ENCODE measurements at regions not wholly inside any gene's neighbourhood (a gene's known extent, or its start where the extent isn't known, plus 50 kb on each side); places are given as distances from the start of the nearest gene placed in this dataset.
A peak's percentile ranks its signal among the peaks of the same experiment; 100 is the strongest.

DNA sequence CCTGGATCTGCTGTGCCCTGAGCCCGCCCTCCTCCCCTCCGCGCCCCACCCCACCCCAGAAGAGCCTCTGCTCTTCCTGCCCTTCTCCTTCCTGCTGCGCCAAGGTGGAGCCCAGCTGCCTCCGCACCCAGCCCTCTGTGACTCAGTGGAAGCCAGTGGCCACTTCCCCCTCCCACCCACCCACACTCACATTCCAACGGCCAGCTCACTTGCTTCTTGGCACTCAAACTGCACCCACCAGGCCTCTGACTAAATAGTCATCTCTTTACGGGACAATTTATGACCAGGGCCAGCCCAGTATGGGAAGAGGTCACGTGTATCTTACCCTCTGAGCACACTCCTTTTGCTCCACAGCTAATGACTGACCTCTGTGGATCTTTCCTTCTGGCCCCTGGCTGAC lies 150.4 kb upstream of the SLC1A4 start:
- no peak overlapping the region for H3K4me3 ChIP-seq (ENCODE audit: control insufficient read depth, low read depth, low read length)
- peak; percentile 98 for DNase-seq (ENCODE audit: low read depth)
- TF ChIP-seq, protein P1, sequence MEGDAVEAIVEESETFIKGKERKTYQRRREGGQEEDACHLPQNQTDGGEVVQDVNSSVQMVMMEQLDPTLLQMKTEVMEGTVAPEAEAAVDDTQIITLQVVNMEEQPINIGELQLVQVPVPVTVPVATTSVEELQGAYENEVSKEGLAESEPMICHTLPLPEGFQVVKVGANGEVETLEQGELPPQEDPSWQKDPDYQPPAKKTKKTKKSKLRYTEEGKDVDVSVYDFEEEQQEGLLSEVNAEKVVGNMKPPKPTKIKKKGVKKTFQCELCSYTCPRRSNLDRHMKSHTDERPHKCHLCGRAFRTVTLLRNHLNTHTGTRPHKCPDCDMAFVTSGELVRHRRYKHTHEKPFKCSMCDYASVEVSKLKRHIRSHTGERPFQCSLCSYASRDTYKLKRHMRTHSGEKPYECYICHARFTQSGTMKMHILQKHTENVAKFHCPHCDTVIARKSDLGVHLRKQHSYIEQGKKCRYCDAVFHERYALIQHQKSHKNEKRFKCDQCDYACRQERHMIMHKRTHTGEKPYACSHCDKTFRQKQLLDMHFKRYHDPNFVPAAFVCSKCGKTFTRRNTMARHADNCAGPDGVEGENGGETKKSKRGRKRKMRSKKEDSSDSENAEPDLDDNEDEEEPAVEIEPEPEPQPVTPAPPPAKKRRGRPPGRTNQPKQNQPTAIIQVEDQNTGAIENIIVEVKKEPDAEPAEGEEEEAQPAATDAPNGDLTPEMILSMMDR (conservative IDR thresholded peaks at IDR 0.05; ENCODE audit: control insufficient read depth, insufficient read depth, low read depth, low read length) = no peak

DNA sequence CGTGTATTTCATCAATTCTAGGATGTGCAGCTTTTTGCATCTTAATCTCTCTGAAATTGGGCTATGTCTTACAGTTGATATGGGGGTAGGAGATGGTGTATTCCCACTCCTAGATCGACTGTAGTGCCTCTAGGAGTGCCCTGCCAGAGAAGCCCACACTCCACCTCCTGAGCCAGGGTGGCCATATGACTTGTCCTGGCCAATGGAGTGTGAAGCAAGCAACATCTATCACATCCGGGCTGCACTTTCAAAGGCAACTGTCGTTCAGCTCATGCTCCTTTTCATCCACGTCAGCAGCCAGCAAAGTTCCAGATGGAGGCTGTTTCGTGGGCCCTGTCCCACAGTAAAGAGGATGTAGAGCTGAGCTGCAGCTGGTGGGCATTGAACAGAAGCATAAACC lies 149.4 kb upstream of the SLC1A4 start:
- TF ChIP-seq, protein P1 (conservative IDR thresholded peaks at IDR 0.05; ENCODE audit: control insufficient read depth, insufficient read depth, low read depth, low read length) = no peak
- no peak overlapping the region for H3K4me3 ChIP-seq (ENCODE audit: control insufficient read depth, low read depth, low read length)

DNA sequence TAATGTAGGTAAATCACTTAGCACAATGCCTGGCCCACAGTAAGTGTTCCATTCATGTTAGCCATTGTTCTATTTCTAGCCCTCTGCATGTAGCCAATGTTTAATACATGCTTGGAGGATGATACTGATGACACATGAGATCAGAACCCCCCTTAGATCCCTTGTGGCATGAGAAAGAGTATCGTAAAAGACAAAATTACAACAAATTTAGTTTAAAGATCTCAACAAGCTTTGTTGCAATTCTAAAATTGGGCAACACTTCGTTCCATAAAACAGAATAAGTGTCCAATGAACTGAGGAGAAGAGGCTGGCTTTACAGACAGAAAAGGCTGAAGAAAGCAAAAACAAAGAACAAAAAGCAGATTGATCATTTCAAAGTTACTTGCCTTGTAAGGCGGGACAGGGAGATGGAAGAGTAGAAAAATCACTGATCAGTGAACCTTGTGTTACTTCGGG lies 148.7 kb upstream of the SLC1A4 start:
- no peak overlapping the region for H3K4me3 ChIP-seq (ENCODE audit: control insufficient read depth, low read depth, low read length)
- TF ChIP-seq, protein P1 (conservative IDR thresholded peaks at IDR 0.05; ENCODE audit: control insufficient read depth, insufficient read depth, low read depth, low read length) = no peak
- DNase-seq (ENCODE audit: low read depth) = peak; percentile 87

More for the DNA sequence above, 149.4 kb upstream of the SLC1A4 start:
- peak; percentile 62 for DNase-seq (ENCODE audit: low read depth)

DNA sequence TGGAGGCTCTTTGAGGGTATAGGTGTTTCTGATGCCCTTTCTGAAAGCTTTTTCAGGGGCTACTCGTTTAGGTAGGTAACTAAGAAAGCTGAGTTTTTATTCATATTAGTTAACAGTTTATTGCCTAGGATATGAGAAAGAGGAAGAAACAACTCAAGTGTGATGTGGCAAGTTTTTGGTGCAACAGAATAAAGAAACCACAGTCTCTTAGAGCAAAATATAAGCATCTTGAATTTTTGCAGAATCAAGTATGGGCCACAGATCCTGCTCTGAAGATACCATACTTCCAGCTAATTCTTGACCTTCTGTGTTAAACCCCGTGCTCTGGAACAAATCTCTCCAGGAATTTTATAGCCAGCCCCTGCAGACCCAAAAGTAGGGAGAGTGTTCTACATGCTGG lies 147.7 kb upstream of the SLC1A4 start:
- TF ChIP-seq, protein P1 (conservative IDR thresholded peaks at IDR 0.05; ENCODE audit: control insufficient read depth, insufficient read depth, low read depth, low read length) = no peak
- no peak for DNase-seq (ENCODE audit: low read depth)

DNA sequence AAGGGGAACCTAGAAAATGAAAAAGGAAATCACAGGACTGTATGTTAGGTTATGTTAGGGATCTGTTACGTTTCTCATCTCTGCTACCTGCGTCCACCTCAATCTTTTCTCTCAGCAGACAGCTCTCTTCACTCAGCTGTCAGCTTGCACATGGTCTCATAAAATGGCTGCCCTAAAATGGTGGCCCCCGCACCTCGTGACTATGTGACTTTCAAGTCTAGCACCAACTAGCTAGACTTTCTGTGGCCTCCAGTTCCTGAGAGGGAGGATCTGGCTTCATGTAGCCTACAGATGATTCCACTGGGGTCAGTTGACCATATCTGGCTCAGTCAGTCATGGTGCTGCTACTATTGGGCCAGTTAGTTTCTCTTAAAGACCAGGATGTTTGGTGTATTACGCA lies 147.2 kb upstream of the SLC1A4 start:
- no peak overlapping the region for H3K4me3 ChIP-seq (ENCODE audit: control insufficient read depth, low read depth, low read length)
- TF ChIP-seq, protein P1 (conservative IDR thresholded peaks at IDR 0.05; ENCODE audit: control insufficient read depth, insufficient read depth, low read depth, low read length) = no peak
- no peak for DNase-seq (ENCODE audit: low read depth)

More for the DNA sequence above, 147.7 kb upstream of the SLC1A4 start:
- H3K4me3 ChIP-seq (ENCODE audit: control insufficient read depth, low read depth, low read length) = no peak overlapping the region

DNA sequence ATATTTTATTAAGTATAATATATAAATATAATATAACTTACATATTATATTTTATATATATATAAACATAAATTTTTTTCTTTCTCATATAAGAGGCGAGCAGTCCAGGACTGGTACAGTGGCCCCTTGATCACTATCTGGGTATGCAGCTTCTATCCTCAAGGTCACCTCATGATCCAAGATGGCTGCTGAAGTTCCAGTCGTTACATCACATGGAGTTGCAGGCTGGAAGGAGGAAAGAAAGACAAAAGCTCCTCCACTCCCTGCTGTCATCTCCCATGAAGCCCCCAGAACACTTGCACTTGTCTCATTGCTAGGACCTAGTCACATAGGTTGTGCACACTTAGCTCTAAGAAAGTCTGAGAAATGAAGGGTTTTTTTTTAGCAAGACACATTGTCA lies 145.1 kb upstream of the SLC1A4 start:
- no peak for DNase-seq (ENCODE audit: low read depth)
- no peak overlapping the region for H3K4me3 ChIP-seq (ENCODE audit: control insufficient read depth, low read depth, low read length)
- TF ChIP-seq, protein P1 (conservative IDR thresholded peaks at IDR 0.05; ENCODE audit: control insufficient read depth, insufficient read depth, low read depth, low read length) = no peak
